Astrocyte of the hippocampus (primary cell): ENCODE measurements at regions not wholly inside any gene's neighbourhood (a gene's known extent, or its start where the extent isn't known, plus 50 kb on each side); places are given as distances from the start of the nearest gene placed in this dataset.
"Not testable (repeated sequence)": the region's sequence is repeated elsewhere in the genome, so short reads cannot be mapped to it uniquely, and the experiment has no call there.

Experiments used
- DNase-seq: peaks from one replicate; pipeline ENCODE4 v3.0.0; 2011; ENCODE audit warnings: low read depth, low spot score

DNA sequence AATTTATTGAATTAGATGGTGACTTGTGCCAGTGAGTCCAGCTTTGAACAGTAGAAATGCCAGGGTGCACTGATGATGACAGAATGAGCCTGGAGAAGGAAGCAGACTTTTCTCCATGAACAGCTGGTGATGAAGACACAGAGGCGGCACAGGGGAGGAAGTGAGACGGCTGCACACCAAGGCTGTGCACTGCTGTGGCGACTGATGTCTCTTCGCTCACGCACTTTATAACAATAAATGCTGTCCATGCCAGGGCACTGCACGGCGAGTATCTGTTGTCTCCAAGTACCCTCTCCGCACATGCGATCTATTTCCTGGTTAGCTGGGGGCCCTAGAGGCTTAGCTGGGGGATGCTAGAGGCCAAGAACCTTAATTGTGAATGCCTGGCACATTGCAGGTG lies 175.2 kb downstream of the TMEM200C start:
- no peak for DNase-seq

DNA sequence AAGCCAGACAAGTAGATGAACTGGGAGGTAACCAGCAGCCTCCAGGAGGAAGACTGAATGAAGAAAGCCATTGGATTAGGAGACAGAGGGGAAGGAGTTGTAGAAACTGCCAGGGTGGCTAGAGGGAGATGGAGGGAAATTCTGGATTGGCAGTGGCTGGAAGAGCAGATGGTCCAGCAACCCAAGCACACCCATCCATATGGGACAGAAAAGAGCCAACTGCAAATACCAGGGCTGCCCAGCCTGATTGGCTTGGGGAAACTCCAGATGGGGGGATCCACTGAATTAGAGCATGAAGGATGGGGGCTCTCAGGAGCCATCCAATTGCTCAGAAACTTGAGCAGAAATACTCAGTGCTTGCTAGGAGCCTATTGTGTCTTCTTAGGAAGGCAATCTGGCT lies 173.5 kb upstream of the EPB41L3 start:
- no peak for DNase-seq

DNA sequence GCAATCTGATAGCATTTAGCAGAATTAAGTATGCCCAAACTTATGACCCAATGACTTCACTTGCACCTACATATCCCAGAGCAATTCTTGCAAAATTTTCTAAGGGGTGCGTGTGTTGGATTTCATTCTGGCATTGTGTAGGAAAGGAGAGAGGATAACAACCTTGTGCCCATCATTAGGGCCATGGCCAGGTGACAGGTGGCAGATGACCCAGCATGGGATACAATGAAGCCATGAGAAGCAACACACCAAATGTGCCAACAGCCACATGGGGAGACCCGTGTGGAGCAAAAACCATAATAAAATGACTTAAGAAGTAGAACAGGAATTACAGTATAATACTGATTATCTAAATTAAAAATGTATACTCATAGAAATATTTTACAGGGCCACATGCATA lies 166.9 kb upstream of the EPB41L3 start:
- DNase-seq = no peak

DNA sequence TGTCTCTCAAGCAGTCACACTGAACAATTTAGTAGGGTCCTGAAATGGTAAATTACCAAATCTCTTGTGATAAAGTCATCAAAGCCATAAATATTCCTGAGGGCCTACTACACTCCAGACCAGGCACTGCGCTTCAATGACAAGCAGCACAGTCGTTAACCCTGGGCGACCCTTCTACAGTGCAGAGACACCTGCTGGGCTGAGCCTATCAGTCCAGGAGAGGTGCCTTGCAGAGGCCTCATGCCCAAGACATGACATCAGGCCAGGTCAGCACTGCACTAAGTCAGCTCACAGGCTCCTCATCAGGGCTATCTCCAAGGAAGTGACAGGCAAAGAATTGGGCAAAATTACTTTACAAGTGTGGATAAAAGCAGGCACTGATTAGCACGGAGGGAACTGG lies 166.4 kb upstream of the EPB41L3 start:
- DNase-seq = no peak

DNA sequence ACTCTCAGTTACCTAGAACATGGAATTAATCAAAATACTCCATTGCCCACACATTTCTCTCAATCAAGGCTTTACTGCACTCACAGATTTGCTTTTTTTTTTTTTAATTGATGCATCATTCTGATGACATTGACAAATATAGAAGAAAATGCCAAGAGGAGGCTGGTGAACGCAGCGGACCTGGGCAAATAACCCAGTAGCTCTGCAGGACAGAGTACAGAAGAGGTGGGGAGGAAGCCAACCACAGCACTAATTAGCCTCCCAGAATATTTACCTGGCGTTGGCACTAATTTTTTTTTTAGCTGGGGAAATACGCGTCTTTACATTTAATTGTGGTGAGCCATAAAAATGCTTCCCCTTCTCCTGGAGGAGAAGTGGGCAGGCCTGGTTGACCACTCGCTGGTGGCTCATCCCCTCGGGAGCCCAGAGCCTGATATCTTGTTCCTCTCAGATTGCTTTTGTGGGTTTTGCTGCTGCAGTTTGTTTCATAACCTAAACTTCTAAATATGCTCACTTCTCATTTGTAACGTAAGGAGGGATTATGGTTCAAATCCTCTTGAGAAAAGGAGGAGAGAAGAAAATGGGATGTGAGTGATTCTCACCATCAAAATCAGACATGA lies 165.8 kb upstream of the EPB41L3 start:
- DNase-seq = no peak

DNA sequence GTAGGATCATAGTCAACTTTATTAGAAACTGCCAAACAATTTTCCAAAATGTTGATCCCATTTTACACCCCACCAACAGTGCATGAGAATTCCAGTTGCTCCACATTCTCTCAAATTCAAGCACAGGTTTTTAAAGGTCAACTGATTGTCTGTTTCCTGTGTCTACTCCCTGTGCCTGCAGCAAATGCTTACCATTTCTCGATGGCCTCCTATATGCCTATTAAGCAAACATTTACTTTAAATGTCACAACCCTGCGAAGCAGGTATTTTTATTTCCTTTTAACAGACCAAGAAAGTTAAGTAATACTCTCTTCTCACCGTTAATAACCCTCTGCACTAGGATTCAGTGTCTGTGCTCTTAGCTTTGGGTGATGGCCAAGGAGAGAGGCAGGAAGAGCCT lies 163.8 kb upstream of the EPB41L3 start:
- DNase-seq = no peak

DNA sequence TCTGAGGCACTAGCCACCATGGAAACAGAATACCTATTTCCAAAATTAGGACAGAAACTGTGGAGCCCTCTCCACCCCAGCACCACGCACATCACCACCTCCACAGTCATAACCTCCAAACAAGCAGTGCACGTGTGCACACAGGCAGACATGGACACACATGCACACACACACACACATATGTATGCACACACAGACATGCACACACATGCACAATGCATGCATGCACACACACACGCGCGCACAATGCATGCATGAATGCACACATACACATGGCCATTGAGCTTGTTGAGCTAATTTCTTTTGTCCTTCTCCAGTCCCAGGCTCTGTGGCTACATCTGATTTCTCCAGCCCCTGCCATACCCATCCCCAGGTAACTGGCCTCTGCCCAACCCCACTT lies 161.6 kb upstream of the EPB41L3 start:
- DNase-seq = no peak

DNA sequence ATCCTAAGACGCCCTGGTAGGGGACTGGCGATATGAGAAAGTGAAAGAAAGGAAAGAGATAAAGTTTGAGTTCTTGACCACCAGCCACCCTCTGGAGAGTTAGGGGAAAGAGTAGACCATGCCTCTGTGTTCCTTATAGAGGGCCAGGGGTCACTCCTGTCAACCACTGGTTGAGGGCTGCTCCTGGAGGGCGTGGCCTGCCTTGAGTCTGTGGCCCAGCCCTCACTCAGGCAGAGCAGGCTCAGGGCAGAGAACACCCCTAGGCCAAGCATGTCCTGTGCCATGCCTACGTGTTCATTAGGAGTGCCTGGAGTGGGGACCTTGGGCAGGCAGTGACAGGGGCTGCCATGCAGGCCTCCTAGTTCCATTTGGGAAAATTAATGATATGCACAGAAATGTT lies 161.1 kb upstream of the EPB41L3 start:
- no peak for DNase-seq

DNA sequence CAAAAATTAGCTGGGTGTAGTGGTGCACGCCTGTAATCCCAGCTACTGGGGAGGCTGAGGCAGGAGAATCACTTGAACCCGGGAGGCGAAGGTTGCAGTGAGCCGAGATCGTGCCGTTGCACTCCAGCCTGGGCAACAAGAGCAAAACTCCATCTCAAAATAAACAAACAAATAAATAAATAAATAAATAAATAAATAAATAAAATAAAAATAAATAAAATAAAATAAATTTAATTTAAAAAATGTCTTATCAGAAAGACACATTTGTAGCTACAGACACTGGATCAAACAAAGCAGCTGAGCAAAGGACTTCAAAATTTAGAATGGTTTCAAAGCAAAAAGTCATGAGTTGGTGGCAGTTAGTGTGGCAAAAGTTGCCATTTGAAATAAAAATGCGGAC lies 158.2 kb upstream of the EPB41L3 start:
- not testable (repeated sequence) for DNase-seq

DNA sequence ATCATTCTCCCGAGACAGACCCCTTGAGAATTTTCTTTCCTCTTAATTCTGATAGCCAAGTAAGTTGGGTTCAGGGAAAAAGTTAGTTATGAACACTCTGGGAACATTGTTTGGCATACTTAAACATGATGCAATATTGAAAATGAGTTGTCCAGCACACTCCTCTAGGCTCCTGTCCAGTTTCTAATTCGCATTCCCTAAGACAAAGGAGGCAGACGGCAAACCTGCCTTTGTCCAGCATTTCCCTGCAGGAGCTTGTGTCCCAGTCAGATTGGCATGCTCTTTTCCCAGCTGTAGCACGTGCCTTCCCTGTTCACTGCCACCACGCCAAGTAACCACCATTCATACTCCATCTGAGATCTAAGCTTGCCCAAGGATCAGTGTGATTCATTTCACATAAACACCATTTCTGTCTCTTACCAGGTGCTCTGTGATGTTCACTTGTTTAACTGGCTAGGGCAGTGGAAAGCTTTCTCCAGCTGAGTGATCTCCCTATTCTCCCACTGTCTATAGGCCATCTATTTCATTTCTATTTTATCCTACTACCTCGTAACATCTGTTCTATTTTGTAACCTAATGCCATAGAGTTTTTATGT lies 150.0 kb upstream of the EPB41L3 start:
- DNase-seq = peak; percentile 5

DNA sequence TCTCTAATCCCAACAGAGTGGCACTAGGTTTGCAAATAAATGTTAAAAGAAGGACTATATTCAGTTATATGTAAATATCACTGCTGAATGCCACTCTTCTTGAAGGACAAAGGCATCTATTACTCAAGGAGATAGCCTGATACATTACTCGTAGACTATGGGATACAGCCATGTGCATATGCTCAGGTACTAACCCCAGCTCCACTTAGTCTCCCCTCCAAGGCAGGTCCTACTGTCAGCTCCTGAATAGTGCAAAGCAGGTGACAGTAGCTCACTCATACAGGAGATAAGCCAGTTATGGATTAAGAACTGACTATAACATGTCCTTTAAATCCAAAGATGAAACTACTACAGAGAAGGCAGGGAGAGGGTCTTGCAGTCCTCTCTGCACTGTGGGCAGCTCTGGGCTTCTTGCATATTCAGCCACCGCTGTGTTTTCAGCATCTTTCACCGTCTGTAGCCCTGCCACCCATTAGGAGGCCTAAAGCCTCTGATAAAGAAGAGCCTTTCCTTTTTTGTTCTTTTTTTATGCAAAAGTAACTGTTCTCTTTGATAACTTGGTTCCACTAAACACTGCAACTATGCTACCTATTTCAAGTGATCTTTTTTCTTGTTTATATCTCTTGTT lies 135.1 kb upstream of the EPB41L3 start:
- no peak for DNase-seq

DNA sequence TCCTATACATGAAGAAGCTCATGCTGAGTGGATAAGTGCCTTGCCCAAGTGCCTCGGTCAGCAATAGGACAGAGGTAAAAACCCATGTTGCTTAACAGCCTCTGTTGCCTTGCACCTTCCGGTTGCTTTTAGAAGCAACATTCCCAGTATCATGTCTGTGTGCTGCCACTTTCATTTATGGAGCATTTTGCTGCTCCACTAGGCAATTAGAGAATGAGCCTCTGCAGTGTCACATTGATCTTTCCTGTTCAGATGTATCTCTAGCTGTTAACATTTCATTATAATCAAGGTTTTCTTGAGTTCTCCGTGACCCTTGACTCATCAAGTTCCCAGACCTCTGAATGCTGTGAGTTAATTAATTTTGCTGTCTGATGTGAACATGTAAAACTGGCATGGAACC lies 134.5 kb upstream of the EPB41L3 start:
- DNase-seq = no peak

DNA sequence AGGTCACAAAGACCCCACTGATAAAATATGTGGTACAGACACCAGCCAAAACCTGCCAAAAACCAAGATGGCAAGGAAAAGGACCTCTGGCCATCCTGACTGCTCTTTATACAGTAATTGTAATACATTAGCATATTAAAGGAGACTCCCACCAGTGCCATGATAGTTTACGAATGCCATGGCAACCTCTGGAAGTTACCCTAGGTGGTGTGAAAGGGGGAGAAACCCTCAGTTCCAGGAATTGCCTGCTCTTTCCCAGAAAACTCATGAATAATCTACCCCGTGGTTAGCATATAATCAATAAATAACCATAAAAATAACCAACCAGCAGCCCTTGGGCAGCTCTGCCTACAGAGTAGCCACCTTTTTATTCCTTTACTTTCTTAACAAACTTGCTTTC lies 129.8 kb upstream of the EPB41L3 start:
- no peak for DNase-seq

DNA sequence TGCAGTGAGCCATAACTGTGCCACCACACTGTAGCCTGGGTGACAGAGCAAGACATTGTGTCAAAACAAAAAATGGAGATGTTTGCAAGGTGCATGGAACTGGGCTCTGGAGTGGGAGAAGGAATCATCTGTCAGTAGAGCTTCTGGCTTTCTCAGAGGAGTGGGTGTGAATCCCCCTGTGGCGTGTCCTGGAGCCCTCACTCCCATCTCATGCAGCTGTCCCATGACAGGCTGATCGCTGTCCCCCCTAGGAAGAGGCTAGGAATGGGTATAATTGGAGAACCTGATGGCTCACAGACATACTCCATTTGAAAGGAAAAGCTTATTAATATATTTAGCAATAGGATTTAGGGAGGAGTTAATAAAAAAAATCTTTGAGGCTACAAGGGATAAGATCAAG lies 125.8 kb upstream of the EPB41L3 start:
- DNase-seq = no peak

DNA sequence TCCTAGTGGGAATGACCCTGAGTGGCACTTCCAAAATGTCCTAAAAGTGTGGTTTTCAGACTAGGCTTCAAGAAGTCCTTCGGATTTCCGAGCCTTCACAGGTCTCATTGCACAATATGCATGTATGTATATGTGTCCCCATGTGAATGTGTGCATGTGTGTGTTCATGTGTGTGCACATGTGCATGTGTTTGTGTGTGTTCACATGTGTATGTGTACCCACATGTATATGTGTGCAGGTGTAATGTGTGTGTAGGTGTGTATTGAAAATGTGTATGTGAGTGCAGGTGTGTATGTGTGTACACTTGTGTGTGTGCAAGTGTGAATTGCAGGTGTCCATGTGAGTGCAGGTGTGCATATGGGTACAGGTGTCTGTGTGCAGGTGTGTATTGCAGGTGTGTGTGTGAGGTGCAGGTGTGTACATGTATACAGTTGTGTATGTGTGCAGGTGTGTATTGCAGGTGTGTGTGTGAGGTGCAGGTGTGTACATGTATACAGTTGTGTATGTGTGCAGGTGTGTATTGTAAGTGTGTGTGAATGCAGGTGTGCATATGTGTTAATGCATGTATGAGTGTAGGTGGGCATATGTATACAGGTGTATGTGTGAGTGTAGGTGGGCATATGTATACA lies 124.4 kb upstream of the EPB41L3 start:
- no peak for DNase-seq

DNA sequence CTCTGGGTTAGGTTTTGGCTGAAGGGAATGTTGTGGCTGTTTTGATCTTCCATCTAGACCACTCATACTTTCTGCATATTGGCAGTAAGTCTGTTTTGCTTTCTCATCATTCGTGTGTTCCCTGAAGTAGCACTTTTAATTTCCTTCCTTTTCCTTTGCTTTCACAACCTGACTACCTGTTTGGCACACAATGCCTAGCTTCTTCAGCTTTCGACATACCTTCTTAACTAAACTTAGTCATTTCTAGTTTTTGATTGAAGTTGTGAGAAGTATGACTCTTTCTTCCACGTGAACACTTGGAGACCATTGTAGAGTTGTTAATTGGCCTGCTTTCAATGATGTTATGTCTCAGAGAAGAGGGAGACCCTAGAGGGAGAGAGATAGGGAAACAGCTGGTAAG lies 123.6 kb upstream of the EPB41L3 start:
- DNase-seq = peak; percentile 4

DNA sequence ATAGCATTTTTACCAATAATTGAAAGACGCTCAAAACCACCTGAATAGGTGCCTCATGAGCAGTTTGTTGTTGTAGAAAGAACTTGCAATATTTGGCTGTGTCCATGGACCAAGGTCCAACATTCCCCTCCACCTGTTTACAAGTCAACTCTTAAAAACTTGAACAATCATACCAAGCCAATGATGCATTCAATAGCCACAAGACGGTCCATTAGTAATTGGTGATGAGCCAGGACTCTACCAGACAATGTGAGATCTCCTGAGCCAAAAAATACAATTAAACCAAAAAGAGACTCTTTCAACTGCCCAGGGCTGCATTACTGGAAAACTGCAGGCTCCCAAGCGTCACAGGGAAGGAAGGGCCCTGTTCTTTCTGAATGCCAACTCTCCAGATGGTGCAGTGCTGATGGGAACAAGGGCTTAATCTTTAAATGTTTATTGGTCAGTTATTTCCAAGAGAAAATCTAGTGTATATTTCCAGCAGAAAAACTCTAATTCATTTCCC lies 118.8 kb upstream of the EPB41L3 start:
- DNase-seq = peak; percentile 37

DNA sequence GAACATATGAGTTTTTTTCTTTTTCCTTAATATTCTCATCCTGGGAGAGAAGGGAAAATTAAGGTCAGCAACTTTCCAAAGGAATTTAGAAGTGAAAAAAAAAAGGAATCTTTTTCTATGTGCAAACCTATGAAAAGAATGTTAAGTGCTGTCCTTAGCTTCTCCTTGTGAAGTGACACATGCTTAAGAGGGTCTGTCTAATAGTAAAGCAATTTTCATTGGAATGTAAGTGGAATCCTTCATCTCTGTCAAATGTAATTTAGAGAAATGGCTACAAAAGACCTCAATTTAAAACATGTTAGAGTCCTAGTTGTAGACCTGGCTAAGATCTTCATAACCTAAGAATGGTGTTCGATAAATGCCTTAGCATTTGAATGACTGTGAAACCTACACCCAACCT lies 117.4 kb upstream of the EPB41L3 start:
- DNase-seq = peak; percentile 11

DNA sequence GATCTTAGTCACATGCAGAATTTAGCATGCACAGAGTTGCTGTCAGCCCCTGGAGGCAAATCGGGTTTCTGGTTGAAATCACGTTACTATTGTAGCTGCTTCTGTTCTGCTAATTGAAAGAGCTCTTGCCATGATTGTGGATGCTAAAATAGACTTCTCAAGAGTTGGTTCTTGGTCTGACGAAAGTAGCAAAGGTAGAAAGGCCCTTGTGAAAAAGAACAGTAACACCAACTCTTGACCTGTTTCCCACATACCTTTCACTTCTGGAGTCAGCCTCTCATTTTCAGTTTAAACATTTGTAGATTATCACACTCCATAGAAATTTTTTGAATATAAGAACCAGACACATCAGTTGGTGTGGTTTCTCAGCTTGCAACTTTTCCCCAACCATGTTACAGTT lies 110.0 kb upstream of the EPB41L3 start:
- no peak for DNase-seq

DNA sequence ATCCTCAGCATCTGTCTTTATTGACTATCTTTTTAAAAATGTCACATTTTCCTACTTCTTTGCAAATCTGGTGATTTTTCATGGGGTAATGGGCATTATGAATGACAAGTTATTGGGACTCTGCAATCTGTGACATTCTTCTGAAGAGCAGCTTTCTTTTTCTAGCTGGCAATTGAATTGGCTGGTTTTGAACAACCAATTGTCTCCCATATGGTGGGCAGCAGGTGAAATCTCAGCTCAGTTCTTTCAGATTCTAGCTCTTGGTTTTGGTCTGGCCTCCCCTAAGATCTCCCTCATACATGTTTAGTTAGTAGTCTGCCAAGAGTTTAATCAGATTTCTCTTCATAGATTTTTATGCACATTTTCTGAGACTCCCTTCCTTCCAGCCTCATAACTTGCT lies 107.9 kb upstream of the EPB41L3 start:
- DNase-seq = no peak

DNA sequence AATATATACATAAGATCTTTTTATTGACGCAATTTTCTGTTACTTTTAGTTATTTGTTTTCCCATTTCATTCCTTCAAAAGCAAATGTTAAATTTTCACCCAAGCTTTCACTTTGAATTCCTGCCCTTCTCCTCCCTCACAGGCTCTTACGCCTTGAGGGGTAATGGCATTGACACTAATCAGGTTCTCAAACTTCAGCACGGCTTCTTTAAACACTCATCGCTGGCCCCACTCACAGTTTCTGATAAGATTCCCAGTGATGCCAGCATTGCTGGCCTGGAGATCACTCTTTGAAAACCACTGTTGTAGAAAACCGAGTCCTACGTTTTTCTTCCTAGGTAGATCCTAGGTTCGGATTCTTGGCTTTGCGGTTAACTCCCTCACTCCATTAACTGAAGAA lies 105.6 kb upstream of the EPB41L3 start:
- no peak for DNase-seq

DNA sequence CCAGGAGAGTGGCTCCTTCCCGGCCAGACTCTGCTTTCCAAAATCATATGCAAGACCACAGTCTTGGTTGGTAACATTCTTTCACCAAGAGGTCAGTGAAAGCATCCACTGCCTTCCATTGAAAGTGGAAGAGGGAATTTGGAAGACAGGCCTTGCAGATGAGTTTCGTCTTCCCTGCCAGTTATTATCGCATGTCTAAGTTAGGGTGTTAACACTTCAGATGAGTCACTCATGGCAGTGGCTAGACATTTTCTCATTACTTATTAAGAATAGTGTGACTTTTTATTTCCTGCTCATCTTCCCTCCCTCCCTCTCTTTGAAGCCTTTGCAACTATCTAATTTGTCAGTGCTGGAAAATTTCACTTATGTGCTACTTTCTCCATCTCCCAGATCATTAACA lies 102.9 kb upstream of the EPB41L3 start:
- DNase-seq = no peak

DNA sequence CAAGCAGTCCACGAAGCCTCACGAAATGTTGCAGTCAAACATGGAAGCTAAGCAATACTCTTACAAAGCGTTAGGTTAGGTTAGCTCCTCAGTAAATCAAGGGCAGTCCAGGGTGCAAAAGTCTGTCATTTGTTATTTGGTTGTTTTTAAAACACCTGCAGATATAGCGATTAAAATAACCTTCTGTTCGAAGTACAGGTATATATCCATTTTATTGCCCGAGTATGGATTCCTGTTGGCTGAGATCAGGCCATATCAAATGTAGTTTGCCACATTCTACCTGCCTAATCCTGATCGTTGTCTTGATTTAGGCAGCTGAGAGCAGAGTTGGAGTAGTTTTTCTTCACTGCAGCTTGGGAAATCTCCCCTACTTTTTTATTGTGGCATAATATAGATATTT lies 99.5 kb upstream of the EPB41L3 start:
- no peak for DNase-seq
